ENCODE measurements at regions not wholly inside any gene's neighbourhood (a gene's known extent, or its start where the extent isn't known, plus 50 kb on each side); places are given as distances from the start of the nearest gene placed in this dataset.

- no peak for DNase-seq (ENCODE audit: low read depth, low spot score)
These were observed 328.1 kb upstream of the PKDCC start for GRCh38 chr2:41719756-41720155.

GRCh38 chr2:41720331-41721251 lies 327.2 kb upstream of the PKDCC start:
- no peak for DNase-seq (ENCODE audit: low read depth, low spot score)

- no peak for DNase-seq (ENCODE audit: low read depth, low spot score)
These were observed 325.0 kb upstream of the PKDCC start for GRCh38 chr2:41722668-41723369.

DNA sequence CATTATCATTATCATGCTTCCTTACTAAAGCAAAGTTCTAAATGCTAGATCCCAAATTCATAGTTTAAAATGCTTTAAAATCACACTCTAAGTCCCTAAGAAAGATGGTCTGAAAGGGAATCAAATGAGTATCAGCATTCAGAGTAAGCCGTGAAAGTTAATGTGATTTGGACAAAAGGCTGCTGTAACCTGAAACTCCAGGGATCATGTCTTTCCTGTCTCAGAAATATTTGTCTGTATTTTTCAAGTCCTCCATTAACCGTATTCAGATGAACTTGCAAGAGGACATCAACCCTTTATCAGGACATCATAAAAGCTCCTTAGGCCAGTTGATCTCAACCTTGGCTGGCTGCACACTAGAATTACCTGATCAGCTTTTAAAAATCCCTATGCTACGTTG lies 324.3 kb upstream of the PKDCC start:
- DNase-seq (ENCODE audit: low read depth, low spot score): no peak

DNA sequence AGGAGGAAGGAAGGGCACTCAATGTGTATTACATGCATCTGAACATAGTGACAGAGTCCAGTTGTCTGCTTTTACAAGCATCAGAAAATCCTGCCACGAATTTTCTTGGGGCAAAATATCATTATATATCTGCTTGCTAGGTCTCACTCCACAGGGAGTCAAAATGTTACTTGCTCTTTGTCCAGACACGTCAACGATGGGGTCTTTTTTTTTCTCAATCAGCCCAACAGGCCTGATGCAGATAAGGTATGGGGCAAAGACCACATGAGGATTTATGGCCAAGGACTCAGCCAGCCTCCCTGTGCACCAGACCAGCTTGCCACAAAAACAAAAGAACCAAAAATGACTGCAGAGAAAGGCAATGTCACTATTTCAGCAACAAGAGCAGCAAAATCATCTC lies 323.4 kb upstream of the PKDCC start:
- DNase-seq (ENCODE audit: low read depth, low spot score): no peak

DNA sequence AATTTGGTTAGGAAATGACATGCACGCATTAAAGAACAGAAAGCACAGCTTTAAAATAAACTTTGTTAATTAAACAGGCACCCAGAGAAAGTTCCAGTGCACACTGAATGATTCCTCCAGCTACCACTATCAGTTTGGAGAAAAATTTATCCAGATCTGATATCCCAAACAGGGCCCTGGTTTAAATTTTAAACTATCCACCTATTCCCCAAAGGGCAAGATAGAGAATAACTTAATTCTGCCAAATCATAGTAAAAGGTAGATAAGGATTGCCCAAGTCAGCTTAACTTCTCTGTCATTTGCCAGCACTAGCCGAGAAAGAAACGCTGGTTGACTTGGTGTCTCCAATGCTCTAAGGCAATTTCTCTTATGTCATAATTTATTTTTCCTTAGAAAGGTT lies 321.9 kb upstream of the PKDCC start:
- no peak for DNase-seq (ENCODE audit: low read depth, low spot score)

- DNase-seq (ENCODE audit: low read depth, low spot score): no peak
These were observed 321.5 kb upstream of the PKDCC start for GRCh38 chr2:41726364-41726763.

DNA sequence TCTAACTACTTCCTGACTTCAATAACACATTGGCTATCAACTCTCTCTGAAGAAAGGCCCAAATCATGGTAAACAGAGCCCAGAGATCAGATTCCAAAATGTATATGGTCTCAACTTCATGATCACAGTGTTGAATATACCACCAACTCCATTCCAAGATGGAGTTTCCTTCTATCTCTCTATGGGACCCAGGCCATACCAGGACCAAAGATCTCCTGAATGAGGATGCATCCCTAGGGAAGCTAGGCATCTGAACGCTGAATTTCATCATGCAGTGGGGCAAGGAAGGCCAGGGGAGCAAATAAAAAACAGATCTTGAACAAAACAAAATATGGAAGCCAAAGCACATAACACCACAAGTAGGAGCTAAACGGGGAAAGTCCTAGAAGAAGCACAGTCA lies 320.7 kb upstream of the PKDCC start:
- no peak for DNase-seq (ENCODE audit: low read depth, low spot score)

- no peak for DNase-seq (ENCODE audit: low read depth, low spot score)
These were observed 320.1 kb upstream of the PKDCC start for GRCh38 chr2:41727711-41728110.

GRCh38 chr2:41728788-41729338 lies 319.0 kb upstream of the PKDCC start:
- DNase-seq (ENCODE audit: low read depth, low spot score): no peak

- no peak for DNase-seq (ENCODE audit: low read depth, low spot score)
These were observed 317.9 kb upstream of the PKDCC start for GRCh38 chr2:41729800-41730364.

GRCh38 chr2:41735006-41735405 lies 312.8 kb upstream of the PKDCC start:
- no peak for DNase-seq (ENCODE audit: low read depth, low spot score)

GRCh38 chr2:41735476-41735875 lies 312.3 kb upstream of the PKDCC start:
- DNase-seq (ENCODE audit: low read depth, low spot score): no peak

DNA sequence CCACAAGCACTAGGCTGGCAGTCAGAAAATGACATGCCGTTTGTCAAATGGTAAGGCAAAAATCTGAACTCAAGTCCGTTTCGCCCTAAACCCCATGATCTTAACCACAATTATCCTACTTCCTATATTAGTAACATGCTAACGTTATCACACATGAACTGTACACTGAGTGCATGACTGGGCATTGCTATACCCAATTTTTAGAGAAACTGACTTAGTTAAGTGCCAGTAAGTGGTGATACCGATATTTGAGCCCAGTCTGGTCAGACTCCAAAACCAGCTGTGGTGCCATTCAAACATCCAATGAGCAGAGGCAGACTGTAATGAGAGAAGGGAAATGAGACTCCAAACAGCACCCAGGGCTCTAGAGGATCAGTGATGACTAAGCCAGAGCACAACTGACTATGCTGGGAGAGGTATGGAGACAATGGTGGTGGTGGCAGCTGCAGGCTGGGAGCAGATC lies 311.7 kb upstream of the PKDCC start:
- no peak for DNase-seq (ENCODE audit: low read depth, low spot score)

DNA sequence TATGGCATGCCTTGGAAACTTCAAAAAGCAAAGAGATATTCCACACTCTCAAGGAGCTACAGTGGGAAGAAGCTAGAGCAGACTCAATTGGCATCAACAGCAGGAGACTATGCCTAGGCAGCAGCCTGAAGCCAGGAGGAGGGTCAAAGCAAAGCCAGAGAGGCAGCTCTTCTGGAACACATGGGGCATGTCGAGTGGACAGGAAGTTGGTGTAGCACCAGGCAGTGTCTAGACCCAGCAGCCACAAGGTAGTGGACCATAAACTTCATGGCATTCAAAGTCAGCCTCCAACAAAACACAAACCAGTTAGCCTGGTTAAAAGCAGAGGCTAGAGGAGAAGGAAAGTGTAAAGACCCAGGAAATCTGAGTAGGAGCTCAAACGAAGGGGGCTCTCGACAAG lies 311.2 kb upstream of the PKDCC start:
- DNase-seq (ENCODE audit: low read depth, low spot score): no peak

GRCh38 chr2:41737888-41738287 lies 309.9 kb upstream of the PKDCC start:
- DNase-seq (ENCODE audit: low read depth, low spot score): no peak

DNA sequence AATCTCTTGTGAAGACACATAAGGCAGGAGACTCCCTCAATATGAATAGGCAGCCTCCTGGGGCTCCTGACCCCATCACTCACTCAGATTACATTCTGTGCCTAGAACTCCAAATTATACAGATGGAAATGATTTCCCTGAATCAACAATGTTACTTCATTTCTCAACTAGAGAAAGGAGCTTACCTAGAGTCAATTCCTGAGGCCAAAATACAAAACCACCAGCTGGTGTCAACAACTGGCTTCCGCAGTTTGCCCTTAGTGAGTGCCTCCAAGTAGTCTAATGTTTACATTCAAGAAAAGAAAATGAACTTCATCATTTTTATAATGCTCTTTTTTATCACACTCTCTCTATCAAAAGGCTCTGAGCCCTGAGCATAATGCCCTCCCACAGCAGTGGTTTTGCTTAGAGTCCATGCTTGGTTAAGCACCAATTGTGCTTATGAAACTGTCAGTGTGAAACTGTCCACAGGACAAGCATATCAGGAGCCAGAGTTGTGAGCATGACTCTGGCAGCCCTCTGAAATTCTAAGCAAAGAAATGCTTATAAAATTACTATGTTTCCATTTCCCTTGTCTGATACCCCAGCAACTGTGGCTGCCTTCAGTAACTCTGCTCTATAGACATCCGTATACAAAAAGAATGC lies 305.7 kb upstream of the PKDCC start:
- no peak for DNase-seq (ENCODE audit: low read depth, low spot score)

GRCh38 chr2:41743324-41743723 lies 304.5 kb upstream of the PKDCC start:
- DNase-seq (ENCODE audit: low read depth, low spot score): no peak

- DNase-seq (ENCODE audit: low read depth, low spot score): no peak
These were observed 297.0 kb upstream of the PKDCC start for GRCh38 chr2:41750829-41751228.

GRCh38 chr2:41759880-41760279 lies 287.9 kb upstream of the PKDCC start:
- DNase-seq (ENCODE audit: low read depth, low spot score): no peak

DNA sequence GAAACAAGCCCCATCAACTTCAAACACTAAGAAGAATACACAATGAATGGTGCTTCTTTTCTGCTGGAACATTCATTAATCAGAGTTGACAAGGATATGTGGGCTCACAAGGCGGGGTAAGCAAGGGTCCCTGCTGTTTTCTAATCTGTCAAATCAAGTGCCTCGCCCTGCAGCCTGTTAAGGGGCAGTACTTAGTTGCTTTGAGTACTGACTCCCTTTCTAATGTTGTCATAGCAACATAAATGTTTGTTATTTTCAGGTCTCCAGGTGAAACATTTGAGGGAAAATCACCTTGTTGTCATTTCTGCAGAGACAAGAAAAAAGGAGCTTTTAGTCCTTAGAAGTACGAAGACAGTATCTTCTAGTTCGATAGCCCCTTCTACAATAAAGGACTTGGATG lies 284.7 kb upstream of the PKDCC start:
- DNase-seq (ENCODE audit: low read depth, low spot score): no peak

DNA sequence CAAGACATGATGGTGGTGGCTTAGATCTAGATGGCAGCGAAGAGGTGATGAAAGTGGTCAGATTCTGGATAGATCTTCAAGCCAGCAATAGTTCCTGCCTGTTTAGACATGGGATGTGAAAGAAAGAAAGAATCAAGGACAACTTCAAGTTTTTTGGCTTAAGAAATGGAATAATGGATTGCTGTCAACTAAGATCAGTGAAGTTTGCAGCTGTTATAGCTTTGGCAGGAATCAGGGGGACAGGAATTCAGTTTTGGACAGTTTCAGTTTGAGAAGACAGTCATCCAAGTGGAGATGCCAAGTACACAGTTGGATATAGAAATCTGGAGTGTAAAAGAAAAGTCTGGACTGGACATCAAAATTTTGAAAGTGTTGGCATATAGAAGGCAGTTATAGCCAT lies 283.7 kb upstream of the PKDCC start:
- DNase-seq (ENCODE audit: low read depth, low spot score): no peak

Measured in activated naive CD8-positive, alpha-beta T cell treated with anti-CD3 and anti-CD28 coated beads, Interleukin-2, amount 50 U/mL, for 16 hours (primary cell).